ENCODE measurements at regions not wholly inside any gene's neighbourhood (a gene's known extent, or its start where the extent isn't known, plus 50 kb on each side); places are given as distances from the start of the nearest gene placed in this dataset.

- Histone ChIP-seq H3K4me1 (no peaks in the 10 kb centered on the region), H3K27me3 (no peaks in the 10 kb centered on the region), H4K20me1 (ENCODE audit: low read depth) (no peaks in the 10 kb centered on the region), H3K4me3 (no peak overlapping the region), H3K79me2 (ENCODE audit: low read depth) (no peaks in the 10 kb centered on the region), H3K9me3 (ENCODE audit: low read depth) (no peaks in the 10 kb centered on the region), H3K9ac (no peak overlapping the region), H2AFZ (replicated peaks) (no peak overlapping the region), H3F3A (ENCODE audit: low read depth) (no peaks in the 10 kb centered on the region), H3K4me2 (no peak overlapping the region), H3K36me3 (no peaks in the 10 kb centered on the region), H3K27ac (no peak overlapping the region)
- Mint-ChIP-seq H3K4me1 (no peaks in the 10 kb centered on the region), H3K27me3 (ENCODE audit: insufficient read depth, low read depth) (peaks cover 4% of the 10 kb centered on the region), H3K4me3 (no peak overlapping the region), H3K9me3 (peaks cover 21% of the 10 kb centered on the region), H3K27ac (no peak overlapping the region), H3K36me3 (peaks cover 3% of the 10 kb centered on the region)
- no peak for DNase-seq (ENCODE audit: low spot score)
- no peak for TF ChIP-seq EZH2 (IDR thresholded peaks at IDR 0.05)
- TF ChIP-seq CTCF (IDR thresholded peaks at IDR 0.05) = no peak
- no peak for TF ChIP-seq EZH2phosphoT487 (IDR thresholded peaks at IDR 0.05)
These were observed 353.4 kb downstream of the TLE1 start for GRCh38 chr9:81335879-81336421.

GRCh38 chr9:81321551-81321950, 367.8 kb downstream of the TLE1 start:
- Mint-ChIP-seq H3K27me3 (ENCODE audit: insufficient read depth, low read depth) (peaks cover 7% of the 10 kb centered on the region), H3K27ac (no peak overlapping the region), H3K4me1 (no peaks in the 10 kb centered on the region), H3K36me3 (peaks cover 3% of the 10 kb centered on the region), H3K9me3 (peaks cover 45% of the 10 kb centered on the region), H3K4me3 (no peak overlapping the region)
- Histone ChIP-seq H3K9ac (no peak overlapping the region), H3K27me3 (no peaks in the 10 kb centered on the region), H3K4me1 (no peaks in the 10 kb centered on the region), H2AFZ (replicated peaks) (no peak overlapping the region), H3F3A (ENCODE audit: low read depth) (no peaks in the 10 kb centered on the region), H4K20me1 (ENCODE audit: low read depth) (no peaks in the 10 kb centered on the region), H3K36me3 (peaks cover 9% of the 10 kb centered on the region), H3K79me2 (ENCODE audit: low read depth) (no peaks in the 10 kb centered on the region), H3K4me3 (no peak overlapping the region), H3K27ac (no peak overlapping the region), H3K9me3 (ENCODE audit: low read depth) (no peaks in the 10 kb centered on the region), H3K4me2 (no peak overlapping the region)
- TF ChIP-seq CTCF (IDR thresholded peaks at IDR 0.05) (no peak), EZH2 (IDR thresholded peaks at IDR 0.05) (no peak), EZH2phosphoT487 (IDR thresholded peaks at IDR 0.05) (no peak)
- DNase-seq (ENCODE audit: low spot score) = no peak

- TF ChIP-seq EZH2phosphoT487 (IDR thresholded peaks at IDR 0.05) (no peak), EZH2 (IDR thresholded peaks at IDR 0.05) (no peak), CTCF (IDR thresholded peaks at IDR 0.05) (no peak)
- Mint-ChIP-seq H3K4me1 (no peaks in the 10 kb centered on the region), H3K27me3 (ENCODE audit: insufficient read depth, low read depth) (peaks cover 4% of the 10 kb centered on the region), H3K27ac (no peak overlapping the region), H3K4me3 (no peak overlapping the region), H3K36me3 (peaks cover 3% of the 10 kb centered on the region), H3K9me3 (peaks cover 43% of the 10 kb centered on the region)
- Histone ChIP-seq H3K4me1 (no peaks in the 10 kb centered on the region), H3K4me2 (no peak overlapping the region), H3K9ac (no peak overlapping the region), H3K9me3 (ENCODE audit: low read depth) (no peaks in the 10 kb centered on the region), H3K36me3 (peaks cover 9% of the 10 kb centered on the region), H3F3A (ENCODE audit: low read depth) (no peaks in the 10 kb centered on the region), H3K27ac (no peak overlapping the region), H3K4me3 (no peak overlapping the region), H3K27me3 (no peaks in the 10 kb centered on the region), H4K20me1 (ENCODE audit: low read depth) (no peaks in the 10 kb centered on the region), H3K79me2 (ENCODE audit: low read depth) (no peaks in the 10 kb centered on the region), H2AFZ (replicated peaks) (no peak overlapping the region)
- DNase-seq (ENCODE audit: low spot score) = no peak
These were observed 368.4 kb downstream of the TLE1 start for GRCh38 chr9:81320909-81321482.

All from neural progenitor cell (in vitro differentiated cells).